H1 (cell line): ENCODE measurements at regions not wholly inside any gene's neighbourhood (a gene's known extent, or its start where the extent isn't known, plus 50 kb on each side); places are given as distances from the start of the nearest gene placed in this dataset.

ENCODE experiments used
- CHD7 ChIP-seq: fragments of 300-600 bp; sonication (generic); IDR thresholded peaks from 2 replicates; pipeline ENCODE4 v1.7.1; 2012; ENCODE audit warnings: low read length, moderate library complexity, mild to moderate bottlenecking, inconsistent platforms; ENCODE audit not compliant: insufficient replicate concordance

DNA sequence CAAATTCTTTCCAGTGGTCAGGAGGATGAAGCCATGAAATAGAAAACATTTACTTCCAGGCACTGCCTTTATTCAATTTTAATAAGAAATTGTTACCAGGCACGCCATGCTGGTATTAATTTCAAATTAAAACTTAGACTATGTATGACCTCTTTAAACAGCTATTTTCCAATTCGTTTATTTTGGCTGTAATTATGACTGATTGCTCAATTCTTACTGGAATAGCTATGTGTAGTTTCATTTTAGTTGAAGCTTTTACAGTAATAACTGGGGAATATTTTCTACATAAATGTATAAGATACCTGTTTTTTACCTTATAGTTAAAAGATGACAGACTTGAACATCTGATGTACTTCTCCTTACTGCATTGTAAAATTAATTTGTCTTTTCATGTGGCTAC is 480.0 kb upstream of the GOLIM4 start (continued):
- no peak for TF ChIP-seq CHD7
